Tibial nerve (tissue), 3 donors: ENCODE measurements at regions not wholly inside any gene's neighbourhood (a gene's known extent, or its start where the extent isn't known, plus 50 kb on each side); places are given as distances from the start of the nearest gene placed in this dataset.

Source experiments
- POLR2A ChIP-seq, 2 donors: fragments of 450-650 bp; IDR thresholded peaks; one replicate each; pipeline ENCODE4 v1.6.1; 2017; ENCODE audit warnings: antibody characterized with exemption in 2 of 2, mild to moderate bottlenecking in 2 of 2, moderate library complexity in 2 of 2
- TF ChIP-seq, protein P1 (sequence below), 5 experiments: fragments of 200-600 bp in 3 of 5; fragments of 450-650 bp in 2 of 5; sonication (generic) in 3 of 5; IDR thresholded peaks; one replicate each; pipeline ENCODE4 v1.5.1; 2016 to 2019; ENCODE audit warnings: antibody characterized with exemption in 5 of 5, mild to moderate bottlenecking in 3 of 5, moderate library complexity in 2 of 5

GRCh38 chr5:8093669-8094068 is 224.7 kb downstream of the MTRR start:
- TF ChIP-seq, protein P1, sequence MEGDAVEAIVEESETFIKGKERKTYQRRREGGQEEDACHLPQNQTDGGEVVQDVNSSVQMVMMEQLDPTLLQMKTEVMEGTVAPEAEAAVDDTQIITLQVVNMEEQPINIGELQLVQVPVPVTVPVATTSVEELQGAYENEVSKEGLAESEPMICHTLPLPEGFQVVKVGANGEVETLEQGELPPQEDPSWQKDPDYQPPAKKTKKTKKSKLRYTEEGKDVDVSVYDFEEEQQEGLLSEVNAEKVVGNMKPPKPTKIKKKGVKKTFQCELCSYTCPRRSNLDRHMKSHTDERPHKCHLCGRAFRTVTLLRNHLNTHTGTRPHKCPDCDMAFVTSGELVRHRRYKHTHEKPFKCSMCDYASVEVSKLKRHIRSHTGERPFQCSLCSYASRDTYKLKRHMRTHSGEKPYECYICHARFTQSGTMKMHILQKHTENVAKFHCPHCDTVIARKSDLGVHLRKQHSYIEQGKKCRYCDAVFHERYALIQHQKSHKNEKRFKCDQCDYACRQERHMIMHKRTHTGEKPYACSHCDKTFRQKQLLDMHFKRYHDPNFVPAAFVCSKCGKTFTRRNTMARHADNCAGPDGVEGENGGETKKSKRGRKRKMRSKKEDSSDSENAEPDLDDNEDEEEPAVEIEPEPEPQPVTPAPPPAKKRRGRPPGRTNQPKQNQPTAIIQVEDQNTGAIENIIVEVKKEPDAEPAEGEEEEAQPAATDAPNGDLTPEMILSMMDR (IDR thresholded peaks at IDR 0.05) = no peak
- TF ChIP-seq POLR2A (IDR thresholded peaks at IDR 0.05) = no peak
